GM23248 (cell line): ENCODE measurements at regions not wholly inside any gene's neighbourhood (a gene's known extent, or its start where the extent isn't known, plus 50 kb on each side); places are given as distances from the start of the nearest gene placed in this dataset.

Experiments used
- EZH2 ChIP-seq: fragments of 200-600 bp; sonication (generic); IDR thresholded peaks from 2 replicates; pipeline ENCODE4 v1.6.1; 2018; ENCODE audit warnings: antibody characterized with exemption, mild to moderate bottlenecking; ENCODE audit not compliant: insufficient read depth, poor library complexity, severe bottlenecking
- EZH2phosphoT487 ChIP-seq: fragments of 200-600 bp; sonication (generic); IDR thresholded peaks from 2 replicates; pipeline ENCODE4 v1.6.1; 2018; ENCODE audit warnings: antibody characterized with exemption, moderate library complexity, mild to moderate bottlenecking, low read depth; ENCODE audit not compliant: insufficient read depth

- TF ChIP-seq EZH2phosphoT487 (no peak), EZH2 (no peak)
Measured at GRCh38 chr4:43148481-43148880, 256.0 kb downstream of the GRXCR1 start.
